ENCODE measurements at regions not wholly inside any gene's neighbourhood (a gene's known extent, or its start where the extent isn't known, plus 50 kb on each side); places are given as distances from the start of the nearest gene placed in this dataset.

- TF ChIP-seq CBX5 (IDR thresholded peaks at IDR 0.05; ENCODE audit: low read depth) (no peak), MXI1 (IDR thresholded peaks at IDR 0.05; ENCODE audit: low read depth, low read length) (no peak)
Observed at GRCh38 chr7:46767071-46767470, 814.8 kb downstream of the TNS3 start.
